ENCODE measurements at regions not wholly inside any gene's neighbourhood (a gene's known extent, or its start where the extent isn't known, plus 50 kb on each side); places are given as distances from the start of the nearest gene placed in this dataset.
A peak's percentile ranks its signal among the peaks of the same experiment; 100 is the strongest.
"Not testable (repeated sequence)": the region's sequence is repeated elsewhere in the genome, so short reads cannot be mapped to it uniquely, and the experiment has no call there.

- TF ChIP-seq CBX1 (IDR thresholded peaks at IDR 0.05; ENCODE audit: low read depth) (peak; percentile 75), GATAD1 (CRISPR knock-in tag; IDR thresholded peaks at IDR 0.05) (peak; percentile 70), THRA (CRISPR knock-in tag; IDR thresholded peaks at IDR 0.05; ENCODE audit: borderline replicate concordance) (peak; percentile 70; the same call in 1 of the 2 replicates), SKIL (CRISPR knock-in tag; IDR thresholded peaks at IDR 0.05; ENCODE audit: borderline replicate concordance) (peak; percentile 98), MAFK (conservative IDR thresholded peaks at IDR 0.05 in 1 of 2, IDR thresholded peaks at IDR 0.05 in 1 of 2; ENCODE audit: low read length in 2 of 2) (peak; percentile 58 to 64)
Measured at GRCh38 chr20:47912786-47913501, 127.7 kb upstream of the SULF2 start (continued).

- ATAC-seq; H4K20me1 ChIP-seq (ENCODE audit: insufficient read depth, low read length); H3K79me2 ChIP-seq (ENCODE audit: insufficient read depth, low read length); intact Hi-C loops (cut with micrococcal nuclease; ENCODE audit: unreplicated experiment); BruUV-seq (replicated peaks); H2AFZ ChIP-seq (ENCODE audit: low read length); in situ Hi-C loops (cut with HindIII; ENCODE audit: extremely low pct_ligation_motif_present, low pct_unique_long_range_greater_than_20kb); DNase-seq (ENCODE audit: low spot score); FAIRE-seq; H3K36me3 ChIP-seq (replicated peaks in 1 of 2; ENCODE audit: control insufficient read depth in 1 of 2, insufficient read depth in 2 of 2, low read length in 2 of 2); CTCF ChIA-PET (ENCODE audit: low intra/inter-chr PET ratio, low total read pairs); POLR2A ChIA-PET: not testable (repeated sequence)
- Histone ChIP-seq H3K9ac (ENCODE audit: insufficient read depth, low read depth, low read length) (peak overlapping the region; percentile 46; the same call in 1 of the 2 replicates), H3K4me2 (ENCODE audit: low read depth, low read length) (peak overlapping the region; percentile 59), H3K9me3 (ENCODE audit: low read length) (peaks cover 16% of the 10 kb centered on the region), H3K4me1 (ENCODE audit: insufficient read depth, low read length) (peaks cover 63% of the 10 kb centered on the region), H3K27me3 (ENCODE audit: control insufficient read depth in 1 of 2, insufficient read depth in 2 of 2, low read length in 2 of 2) (peaks cover 0 to 20% of the 10 kb centered on the region in 2 experiments; a peak in 2 of 5 replicates), H3K4me3 (replicated peaks in 1 of 3; ENCODE audit: insufficient read depth in 1 of 3, low read depth in 2 of 3, low read length in 3 of 3) (peak overlapping the region in 1 of 3 experiments; percentile 23; a peak in 1 of 6 replicates), H3K27ac (ENCODE audit: extremely low read length, insufficient read depth, low read length) (peak overlapping the region; percentile 53)
- 64% methylated on average over 8 of the region's 8 CpGs for WGBS (ENCODE audit: low lambda C conversion rate)
- 0 out of 2 replicates have a peak, but pooled peaks have one; percentile 35 for TF ChIP-seq PRDM10 (CRISPR knock-in tag; IDR thresholded peaks at IDR 0.05; ENCODE audit: low read depth)
- 0 out of 2 replicates have a peak, but pooled peaks have one; percentile 28 for TF ChIP-seq SOX5 (CRISPR knock-in tag; IDR thresholded peaks at IDR 0.05; ENCODE audit: borderline replicate concordance)
- TF ChIP-seq ZBTB49 (CRISPR knock-in tag; IDR thresholded peaks at IDR 0.05; ENCODE audit: borderline replicate concordance) = 0 out of 2 replicates have a peak, but pooled peaks have one; percentile 22
- 0 out of 2 replicates have a peak, but pooled peaks have one; percentile 19 for TF ChIP-seq ZKSCAN5 (CRISPR knock-in tag; IDR thresholded peaks at IDR 0.05)
Measured at GRCh38 chr20:47912165-47912564, 126.9 kb upstream of the SULF2 start.
